ENCODE measurements at regions not wholly inside any gene's neighbourhood (a gene's known extent, or its start where the extent isn't known, plus 50 kb on each side); places are given as distances from the start of the nearest gene placed in this dataset.

GRCh38 chr5:36371366-36371765, 69.7 kb upstream of the RANBP3L start:
- no peak for TF ChIP-seq CTCF (IDR thresholded peaks at IDR 0.05)
- TF ChIP-seq POLR2A (IDR thresholded peaks at IDR 0.05) = no peak

All from testis (tissue), 2 donors.